NCI-H2081 (cell line): ENCODE measurements at regions not wholly inside any gene's neighbourhood (a gene's known extent, or its start where the extent isn't known, plus 50 kb on each side); places are given as distances from the start of the nearest gene placed in this dataset.
"Not testable (repeated sequence)": the region's sequence is repeated elsewhere in the genome, so short reads cannot be mapped to it uniquely, and the experiment has no call there.

ENCODE experiments used
- DNase-seq, 2 experiments: peaks; one replicate each; lab custom pipeline; 2025; lab: John Stamatoyannopoulos, UW

DNA sequence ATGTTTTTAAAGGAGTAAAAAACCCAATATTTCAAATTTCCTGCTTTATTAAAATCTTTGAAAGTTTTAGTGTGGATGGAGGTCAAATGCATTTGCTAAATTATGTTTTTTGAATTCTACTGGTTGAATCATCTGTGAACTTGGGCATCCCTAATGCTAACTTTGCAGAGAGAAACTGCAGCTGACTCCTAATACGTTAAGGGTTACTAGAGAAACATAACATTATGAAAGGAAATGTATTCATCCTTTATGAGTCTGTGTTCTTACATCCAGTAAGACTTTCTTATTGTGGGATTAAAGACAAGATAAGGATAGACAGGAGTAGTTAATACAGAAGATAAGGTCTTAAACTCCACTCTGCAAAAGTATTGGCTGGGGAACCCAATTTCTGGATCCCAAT is 140.6 kb downstream of the FAM124B start:
- no peak for DNase-seq

DNA sequence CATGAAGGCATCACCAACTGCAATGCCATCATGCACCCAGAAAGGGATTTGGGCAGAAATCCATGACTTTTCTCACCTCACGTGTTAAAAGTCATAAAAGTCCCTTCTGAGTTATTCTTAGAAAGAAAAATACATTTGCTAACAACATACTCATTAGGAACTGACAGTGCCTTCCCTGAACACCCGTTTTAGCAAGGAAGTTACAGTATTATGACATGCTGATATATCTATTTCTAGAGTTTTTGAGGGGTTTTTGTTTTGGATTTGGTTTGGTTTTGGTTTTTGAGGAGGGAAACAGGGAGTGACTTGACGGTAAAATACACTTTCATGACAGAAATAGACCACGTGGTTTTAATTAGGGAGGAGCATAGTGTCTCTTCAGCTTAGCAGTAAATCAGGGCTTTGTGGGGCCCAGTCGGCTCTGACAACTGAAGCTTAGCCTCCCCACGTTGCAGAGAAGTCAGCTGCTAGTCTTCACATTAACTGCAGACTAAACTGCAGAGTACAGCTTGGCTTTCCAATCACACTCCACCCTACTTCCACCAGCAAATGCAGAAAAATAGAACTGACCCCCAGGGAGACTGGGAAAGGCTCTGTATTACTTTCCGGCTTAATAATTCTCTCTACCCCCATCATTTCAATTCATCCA is 141.4 kb downstream of the FAM124B start:
- DNase-seq: no peak

DNA sequence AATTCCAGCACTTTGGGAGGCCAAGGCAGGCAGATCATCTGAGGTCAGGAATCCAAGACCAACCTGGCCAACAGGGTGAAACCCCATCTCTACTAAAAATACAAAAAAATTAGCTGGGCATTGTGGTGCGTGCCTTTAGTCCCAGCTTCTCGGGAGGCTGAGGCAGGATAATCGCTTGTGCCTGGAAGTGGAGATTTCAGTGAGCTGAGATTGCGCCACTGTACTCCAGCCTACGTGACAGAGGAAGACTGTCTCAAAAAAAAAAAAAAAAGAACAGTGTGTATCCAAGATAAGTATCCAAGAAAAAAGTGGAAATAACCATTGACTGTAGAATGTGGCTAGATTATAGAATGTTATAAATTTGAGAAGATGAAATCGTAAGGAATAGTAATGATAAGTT is 142.1 kb downstream of the FAM124B start:
- no peak for DNase-seq

DNA sequence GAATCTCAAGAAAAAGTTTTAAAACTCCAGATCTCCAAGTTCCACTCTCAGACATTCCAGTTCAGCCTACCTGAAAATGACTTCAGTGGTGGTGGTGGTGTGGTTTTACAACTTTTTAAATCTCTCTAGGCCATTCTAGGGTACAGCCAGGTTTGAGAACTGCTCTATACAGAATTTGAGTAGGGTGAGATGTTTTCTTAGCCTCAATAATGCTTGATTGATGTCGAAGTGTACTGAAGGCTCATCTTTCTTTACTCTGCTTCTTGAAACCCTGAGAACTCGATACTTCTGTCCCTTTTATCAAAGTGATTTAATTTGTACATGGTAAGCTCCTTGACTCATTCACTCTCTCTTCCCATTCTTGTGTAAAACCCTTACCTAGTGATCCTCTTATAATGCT is 143.8 kb downstream of the FAM124B start:
- DNase-seq: no peak

DNA sequence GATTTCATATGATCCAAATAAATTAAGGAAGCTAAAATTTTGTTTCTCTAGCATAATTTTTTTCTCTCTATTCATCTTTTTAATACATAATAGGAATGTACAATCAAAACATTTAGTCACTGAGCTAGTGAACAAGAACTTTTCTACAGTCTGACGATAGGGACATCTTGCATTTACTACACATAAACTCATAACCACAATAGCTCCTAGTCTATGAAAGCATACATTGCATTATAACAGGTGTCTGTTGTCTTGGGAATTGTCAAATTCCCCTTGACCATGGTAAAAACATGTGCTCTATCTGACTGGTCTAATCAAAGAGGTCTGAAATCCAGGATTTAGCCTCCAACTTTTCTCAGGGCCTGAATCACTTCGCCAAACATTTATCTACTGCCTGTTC is 144.8 kb downstream of the FAM124B start:
- no peak for DNase-seq

DNA sequence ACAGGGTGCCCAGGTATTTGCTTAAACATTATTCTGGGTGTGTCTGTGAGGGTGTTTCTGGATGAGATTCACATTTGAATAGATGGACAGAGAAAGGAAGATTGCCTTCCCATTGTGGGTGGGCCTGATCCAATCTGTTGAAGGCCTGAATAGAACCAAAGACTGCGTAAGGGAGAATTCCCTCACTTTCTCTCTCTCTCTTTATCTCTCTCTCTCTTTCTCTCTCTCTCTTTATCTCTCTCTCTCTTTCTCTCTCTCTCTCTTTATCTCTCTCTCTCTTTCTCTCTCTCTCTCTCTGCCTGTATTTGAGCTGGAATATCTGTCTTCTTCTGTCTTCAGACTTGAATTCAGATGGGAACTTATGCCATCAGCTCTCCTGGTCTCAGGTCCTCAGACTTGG is 148.4 kb downstream of the FAM124B start:
- DNase-seq: no peak

DNA sequence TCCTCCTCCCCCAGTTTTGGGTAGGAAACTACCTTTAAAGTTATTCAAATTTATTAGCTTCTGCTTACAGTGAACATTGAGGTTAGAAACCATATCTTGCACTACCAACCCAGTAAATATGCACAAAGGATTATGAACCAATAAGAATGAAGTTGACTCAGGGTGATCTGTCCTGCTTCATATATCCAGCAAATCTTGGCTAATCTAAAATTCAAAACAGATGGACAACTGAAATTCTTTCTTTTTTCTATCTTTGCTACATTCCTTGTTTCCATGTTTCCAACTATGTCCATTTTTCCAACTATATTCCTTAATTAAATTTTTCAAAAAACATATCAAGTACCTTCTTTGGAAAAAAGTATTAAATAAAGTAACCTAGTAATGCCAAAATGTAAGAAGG is 149.3 kb downstream of the FAM124B start:
- DNase-seq: no peak

DNA sequence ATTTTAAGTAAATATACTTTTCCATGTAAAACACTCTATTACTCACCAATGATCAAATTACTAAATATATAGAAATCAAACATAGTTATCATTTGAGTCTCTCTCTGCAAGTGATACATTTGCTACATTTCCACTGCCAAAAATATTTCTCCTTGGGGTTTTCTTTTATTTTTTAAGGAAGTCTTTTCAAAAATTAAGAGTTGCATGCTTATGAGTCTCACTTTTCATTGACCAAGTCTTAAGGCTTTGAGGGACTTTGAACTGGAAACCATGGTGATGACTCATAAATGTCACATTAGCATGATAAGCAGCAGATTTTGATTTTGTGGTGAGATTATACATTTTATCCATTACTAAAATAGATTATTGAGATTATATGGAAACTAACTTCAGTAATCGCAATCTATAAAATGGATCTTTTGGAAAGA is 152.9 kb downstream of the FAM124B start:
- no peak for DNase-seq

DNA sequence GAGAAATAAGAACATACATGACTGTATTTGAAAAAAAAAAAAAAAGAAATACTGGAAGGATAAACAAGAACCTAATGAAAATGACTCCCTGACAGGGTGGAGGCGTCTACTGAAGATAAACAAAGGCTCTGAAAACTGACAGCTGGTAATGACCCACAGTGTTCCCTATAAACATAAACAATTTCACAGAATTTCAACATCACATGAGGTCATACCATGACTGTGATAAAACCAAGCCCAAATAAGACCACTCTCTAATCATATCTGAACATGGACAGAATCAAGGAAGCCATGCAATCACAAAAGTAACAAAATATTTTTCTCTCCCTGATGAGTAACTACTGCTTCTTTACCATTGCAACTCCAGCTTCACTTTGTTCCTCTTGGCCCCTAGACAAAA is 159.3 kb downstream of the FAM124B start:
- no peak for DNase-seq

DNA sequence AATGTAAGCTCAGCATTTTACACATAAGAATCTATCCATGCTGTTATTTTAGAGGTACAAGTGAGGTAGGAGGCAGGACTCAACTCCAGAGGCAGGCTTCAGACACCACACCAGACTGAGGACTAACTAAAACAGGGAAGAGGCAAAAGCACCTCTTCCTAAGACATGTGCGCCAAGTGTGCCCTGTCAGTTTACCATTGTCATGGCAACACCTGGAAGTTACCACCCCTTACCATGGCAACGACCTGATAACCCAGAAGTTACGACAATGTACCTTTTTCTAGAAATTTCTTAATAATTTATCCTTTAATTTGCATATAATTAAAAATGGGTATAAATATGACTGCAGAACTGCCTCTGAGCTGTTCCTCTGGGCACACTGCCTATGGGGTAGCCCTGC is 160.1 kb downstream of the FAM124B start:
- no peak for DNase-seq

DNA sequence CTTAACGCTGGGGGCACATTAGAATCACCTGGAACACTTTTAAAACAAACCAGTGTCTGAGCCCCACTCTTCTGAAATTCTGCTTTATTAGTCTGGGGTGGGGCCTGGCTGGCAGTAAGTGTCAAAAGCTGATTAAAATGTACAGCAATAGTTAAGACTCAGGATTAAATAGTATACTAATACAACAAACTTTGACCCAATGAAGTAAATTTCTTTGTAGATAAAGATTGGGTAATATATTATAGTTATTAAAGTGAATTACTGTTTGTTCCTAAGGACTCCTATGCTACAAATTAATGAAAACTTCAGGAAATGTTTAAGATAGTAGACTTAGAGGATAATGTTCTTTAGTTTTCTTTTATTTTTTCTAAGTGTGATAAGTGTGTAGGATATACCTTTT is 160.9 kb downstream of the FAM124B start:
- DNase-seq: no peak

DNA sequence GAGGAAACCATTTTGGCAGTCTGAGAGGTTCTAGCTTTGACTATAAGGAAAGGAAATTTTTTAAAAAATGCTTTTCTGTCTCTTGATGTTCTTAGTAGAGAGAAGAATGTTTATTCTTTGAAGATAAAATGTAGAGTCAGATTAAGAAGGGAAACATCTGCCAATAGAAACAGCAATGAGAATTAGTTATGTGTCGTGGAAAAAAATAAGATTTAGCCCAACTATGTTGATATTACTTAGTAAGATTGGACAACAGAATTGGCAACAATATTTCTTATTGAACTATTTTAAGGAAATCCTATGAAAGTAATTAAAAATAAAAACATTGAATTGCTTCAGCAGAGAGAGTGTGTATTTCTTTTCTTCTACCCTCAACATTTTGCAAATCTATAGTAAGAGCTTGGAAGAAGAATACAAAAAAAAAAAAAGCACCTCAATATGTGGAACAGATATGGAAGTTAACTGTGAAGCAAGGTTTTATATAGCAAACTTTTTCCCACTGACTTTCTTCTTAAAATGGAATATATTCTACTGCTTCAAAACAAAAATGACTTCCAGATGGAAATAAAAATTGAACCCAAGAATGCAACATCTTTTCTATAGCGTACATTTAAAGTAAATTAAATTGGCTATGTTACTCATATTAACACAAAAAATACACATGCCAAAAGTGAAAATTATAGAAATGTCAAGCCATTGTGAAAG is 177.9 kb downstream of the FAM124B start:
- no peak for DNase-seq

DNA sequence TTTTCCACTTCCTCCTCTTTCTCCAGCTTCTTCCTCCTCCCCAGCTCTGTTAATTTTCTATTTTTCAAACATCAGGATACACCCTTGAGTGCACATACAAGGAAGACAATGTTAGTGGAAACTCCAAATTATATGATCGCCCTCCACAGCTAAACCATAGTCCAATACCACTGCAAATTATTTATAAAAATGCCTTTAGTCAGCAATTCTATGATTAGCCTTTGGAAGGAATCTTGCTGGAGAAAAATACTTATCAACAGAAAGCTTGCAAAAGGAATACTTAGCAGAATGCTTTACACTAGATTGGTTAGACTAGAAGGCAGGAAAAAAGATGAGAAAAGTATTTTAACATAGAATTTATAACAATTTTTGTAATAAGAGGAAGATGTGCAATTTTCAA is 178.9 kb downstream of the FAM124B start:
- no peak for DNase-seq

DNA sequence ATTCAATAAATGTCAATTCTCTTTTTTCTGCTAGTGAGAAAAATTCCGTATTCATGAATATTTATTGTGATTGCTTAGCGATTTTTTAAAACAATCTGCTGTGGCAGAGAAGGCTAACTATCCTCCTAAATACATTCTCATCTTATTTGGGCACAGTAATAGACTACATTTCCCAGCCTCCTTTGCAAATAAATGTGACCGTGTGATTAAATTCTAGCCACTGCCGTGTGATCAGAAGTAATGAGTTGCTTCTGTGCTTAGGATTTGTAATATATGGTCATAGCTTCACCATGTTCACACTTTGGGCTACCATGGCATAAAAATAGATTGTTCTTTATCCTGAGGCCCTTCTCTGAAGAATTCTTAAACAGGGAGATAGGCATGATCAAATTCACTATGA is 179.6 kb downstream of the FAM124B start:
- DNase-seq: no peak

DNA sequence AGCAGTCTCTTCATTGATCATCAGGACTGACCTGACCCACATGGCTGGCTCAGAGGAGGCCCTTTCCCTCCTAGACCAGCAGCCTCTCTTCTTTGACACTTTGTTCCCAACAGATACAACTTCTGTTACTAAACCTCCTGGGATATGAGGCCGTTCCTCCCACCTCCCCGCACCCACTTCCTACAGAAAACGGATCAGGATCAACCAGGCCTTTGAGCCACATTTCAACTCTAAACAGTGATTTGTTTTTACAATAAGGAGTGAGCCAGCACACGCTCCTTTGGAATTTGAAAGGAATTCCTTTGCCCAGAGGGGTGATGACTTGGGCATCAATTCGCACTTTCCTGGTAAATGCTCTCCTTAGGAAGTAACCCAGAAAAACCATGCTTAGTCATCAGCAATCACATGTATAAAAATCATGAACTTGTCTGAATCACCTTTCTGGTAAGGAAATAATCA is 180.4 kb downstream of the FAM124B start:
- DNase-seq: no peak

DNA sequence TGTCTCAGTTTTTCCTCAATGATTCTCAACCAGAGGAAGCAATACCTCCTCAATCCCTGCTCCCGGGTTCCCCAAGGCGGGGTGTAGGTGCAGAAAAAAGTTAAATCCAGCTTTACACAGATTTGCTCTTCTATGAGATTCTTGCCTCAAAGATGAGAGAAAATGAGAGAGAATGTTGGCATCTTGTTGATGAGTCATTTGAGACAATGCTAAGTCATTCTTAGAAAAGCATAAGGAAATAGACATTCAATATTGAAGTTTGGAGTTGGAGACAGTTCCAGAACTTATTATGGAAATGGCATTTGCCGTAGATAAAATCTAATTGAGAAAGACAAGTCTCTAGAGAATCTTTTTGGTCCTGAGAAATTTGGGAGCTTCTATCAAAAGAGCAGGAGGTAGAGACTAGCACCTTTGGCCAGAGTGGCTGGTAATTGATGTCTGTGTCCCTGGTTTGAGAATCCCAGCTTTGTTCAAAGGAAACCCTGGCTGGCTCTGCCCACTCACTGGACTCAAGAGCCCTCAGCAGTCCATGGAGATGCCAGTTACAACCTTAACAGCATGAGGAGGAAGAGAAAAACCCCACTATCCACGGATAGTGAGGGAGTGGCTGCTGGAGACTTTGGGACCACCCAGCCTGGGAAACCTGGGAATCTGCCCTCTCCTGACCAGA is 181.2 kb downstream of the FAM124B start:
- DNase-seq: no peak

DNA sequence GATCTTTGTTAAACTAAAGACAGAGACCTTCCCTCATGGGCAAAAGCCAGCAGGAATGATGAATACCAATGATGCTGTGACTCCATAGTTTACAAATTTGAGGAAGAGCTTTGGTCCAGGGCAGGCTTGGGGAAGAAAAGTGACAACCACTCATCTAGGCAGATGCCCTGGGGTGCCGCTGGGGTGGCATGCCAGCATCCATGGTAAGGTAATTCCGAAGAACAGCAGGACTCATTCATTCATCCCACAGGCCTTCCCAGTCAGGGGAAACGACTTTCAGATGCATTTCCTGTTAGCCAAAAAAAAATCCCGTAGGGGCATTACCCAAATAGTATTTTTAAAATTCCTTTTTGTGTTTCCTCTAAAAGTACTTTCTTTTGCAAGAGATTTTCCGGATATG is 180.7 kb upstream of the SERPINE2 start:
- DNase-seq: no peak

DNA sequence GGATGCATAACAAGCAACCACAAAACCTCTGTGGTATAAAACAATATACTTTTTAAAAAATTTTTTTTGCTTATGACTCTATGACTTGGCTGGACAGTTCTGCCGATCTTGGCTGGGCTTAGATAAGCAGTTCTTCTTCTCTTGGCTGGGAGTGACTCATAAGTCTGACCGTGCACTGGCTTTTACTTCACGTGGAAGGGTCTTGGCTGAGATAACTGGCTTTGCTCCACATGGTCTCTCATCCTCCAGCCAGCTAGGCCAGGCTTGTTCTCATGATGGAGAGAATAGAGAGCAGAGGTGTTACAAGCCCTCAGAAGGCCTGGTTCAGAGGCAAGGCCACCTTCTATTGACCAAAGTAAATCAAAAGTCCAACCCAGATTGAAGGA is 178.9 kb upstream of the SERPINE2 start:
- no peak for DNase-seq

DNA sequence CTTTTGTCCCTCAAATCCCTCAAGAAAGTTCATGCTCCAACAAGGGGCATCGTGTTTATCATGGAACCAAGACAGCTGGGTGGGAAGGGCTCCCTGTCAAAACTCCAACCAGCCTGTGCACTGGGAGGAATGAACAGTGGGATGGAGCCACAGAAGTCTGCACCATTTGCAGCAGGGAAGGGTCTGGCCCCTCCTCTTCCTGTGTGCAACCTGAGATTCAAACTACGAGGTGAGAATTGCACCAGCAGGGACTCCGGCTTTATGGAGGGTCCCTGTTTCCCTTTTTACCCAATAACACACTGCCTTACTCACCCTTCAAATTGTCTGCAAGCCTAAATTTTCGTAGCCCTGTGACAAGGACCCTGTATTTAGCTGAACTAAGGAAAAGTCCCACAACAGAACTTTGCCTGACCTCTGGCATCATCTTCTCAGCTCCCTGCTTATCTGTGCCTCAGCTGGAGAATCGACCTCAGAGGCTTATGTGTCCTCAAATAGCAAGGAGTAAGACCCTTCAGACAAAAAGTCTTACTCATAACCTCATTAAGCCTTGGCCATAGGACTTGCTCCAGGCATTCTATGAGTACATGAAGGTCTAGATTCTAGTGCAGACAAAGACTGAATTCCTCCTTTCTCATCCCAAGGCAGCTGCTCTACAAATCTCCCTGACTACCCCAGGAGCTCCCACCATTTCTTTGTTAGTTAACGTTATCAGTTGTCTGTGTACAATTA is 178.3 kb upstream of the SERPINE2 start:
- DNase-seq: no peak

DNA sequence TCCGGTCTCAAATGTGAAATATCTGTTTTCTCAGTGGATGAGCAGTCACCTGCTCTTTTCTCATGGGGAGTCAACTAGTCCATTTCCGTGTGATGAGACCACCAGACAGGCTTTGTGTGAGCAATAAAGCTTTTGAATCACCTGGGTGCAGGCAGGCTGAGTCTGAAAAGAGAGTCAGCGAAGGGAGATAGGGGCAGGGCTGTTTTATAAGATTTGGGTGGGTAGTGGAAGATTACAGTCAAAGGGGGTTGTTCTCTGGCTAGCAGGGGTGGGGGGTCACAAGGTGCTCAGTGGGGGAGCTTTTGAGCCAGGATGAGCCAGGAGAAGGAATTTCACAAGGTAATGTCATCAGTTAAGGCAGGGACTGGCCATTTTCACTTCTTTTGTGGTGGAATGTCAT is 176.5 kb upstream of the SERPINE2 start:
- not testable (repeated sequence) for DNase-seq

DNA sequence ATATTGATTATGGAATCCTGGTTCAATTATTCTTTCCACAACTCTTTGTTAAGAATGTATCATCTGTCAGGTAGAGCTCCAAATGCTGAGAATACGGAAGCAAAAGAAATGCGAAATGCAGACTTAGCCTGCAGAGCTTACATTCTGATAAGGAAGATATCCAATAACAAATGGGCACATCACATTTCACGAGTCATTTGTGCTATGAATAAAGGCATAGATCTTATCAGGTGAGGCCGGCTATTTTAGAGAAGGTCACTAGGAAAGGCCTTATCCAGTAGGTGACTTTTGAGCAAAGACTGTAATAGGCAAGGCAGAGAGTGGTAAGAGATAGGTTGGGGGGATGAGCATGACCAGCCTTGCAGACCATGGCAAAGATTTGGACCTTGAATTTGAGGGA is 174.3 kb upstream of the SERPINE2 start:
- no peak for DNase-seq

DNA sequence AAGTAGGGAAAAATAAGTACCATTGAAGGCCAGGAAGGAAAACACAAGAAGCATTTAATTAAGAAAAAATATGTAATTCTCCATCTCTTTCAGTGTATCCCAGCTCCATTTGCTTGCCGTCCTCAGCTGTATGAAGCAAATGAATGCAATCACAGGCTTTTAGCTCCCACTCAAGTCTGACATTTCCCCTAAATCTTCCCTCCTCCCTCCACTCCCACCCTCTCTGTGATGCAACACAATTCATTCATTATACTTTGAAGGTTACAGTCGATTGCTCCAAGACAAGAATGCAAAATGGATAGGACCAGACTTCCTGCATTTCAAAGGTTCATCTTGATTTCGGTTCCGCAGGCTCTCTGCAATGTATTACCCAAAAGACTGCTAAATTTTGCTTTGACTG is 172.7 kb upstream of the SERPINE2 start:
- no peak for DNase-seq

DNA sequence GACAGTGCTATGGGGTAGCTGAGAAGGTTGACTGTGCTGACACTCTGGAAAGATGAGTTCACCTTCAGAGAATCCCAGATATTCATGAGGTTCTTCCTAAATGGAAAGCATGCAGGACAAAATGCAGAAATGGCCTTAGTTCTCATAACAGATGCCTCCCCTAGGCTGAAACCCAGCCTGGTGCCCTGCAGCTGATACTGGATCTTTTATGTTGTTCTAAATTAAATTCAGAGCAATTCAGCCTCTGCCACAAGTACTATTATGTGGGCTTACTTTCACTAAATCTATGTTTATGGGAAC is 172.0 kb upstream of the SERPINE2 start:
- DNase-seq: no peak
